Activated CD4-positive, CD25-positive, alpha-beta regulatory T cell treated with anti-CD3 and anti-CD28 coated beads, Interleukin-2, amount 50 U/mL, for 24 hours (primary cell): ENCODE measurements at regions not wholly inside any gene's neighbourhood (a gene's known extent, or its start where the extent isn't known, plus 50 kb on each side); places are given as distances from the start of the nearest gene placed in this dataset.
"Not testable (repeated sequence)": the region's sequence is repeated elsewhere in the genome, so short reads cannot be mapped to it uniquely, and the experiment has no call there.

Source experiments
- ATAC-seq, 2 donors: fragments of 150-1000 bp; cut with Tn5 transposase; one replicate each; pipeline ENCODE4 v1.10.0; 2021; ENCODE audit warnings: mild to moderate bottlenecking in 1 of 2, moderate library complexity in 1 of 2

DNA sequence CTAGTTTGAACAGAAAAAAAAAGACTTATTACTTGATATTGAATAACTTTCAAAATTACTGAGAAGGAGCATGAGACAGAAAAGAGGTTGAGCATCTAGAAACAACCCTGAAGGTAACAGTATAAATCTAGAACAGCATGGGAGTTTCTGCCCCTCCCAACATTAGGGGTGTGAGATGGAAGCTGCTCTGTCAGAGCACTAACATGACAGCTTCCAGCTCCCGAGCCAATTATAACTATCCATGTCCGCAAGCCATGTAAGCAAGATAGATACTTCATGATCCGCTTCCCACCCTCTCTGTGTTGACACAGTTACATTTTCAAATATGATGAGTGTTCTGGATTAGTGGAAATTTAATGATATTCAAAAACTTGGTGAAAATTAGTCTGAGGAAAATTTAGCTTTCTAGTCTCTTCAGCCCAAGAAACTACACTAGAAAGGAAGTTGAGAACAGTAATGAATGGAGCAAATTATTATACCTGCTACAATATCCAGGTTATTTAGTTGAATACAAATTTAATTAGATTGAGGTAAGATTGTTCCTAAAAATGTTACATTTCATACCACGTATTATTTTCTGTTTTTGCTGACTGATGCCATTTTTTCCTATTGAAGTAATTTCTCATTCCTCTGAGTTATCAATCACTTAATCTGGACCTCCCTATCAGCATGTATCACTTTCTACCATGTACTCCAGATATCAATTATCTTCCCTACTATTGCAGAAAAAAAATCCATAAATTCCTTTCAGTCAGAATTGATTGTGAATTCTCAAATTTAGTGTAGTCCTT lies 129.3 kb upstream of the SLIT2 start:
- no peak for ATAC-seq

DNA sequence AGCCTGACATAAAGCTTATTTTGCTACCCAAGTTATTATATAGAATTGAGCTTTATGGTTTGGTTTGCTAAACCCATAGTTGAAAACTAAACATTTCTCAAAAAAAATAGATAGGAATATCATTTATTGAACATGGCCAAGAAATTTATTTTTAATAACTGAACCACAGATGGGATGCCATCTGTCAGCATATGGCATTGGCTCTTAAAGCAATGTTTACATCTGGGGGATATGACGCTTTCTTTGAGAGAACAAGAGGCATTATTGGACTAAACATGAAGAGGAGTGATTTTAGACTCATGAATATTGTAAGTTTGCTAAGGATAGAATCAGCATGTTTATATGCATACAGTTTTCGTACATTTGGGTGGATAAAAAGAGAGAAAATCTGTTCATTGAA lies 132.6 kb upstream of the SLIT2 start:
- no peak for ATAC-seq

GRCh38 chr4:20109391-20109790 lies 142.3 kb upstream of the SLIT2 start:
- ATAC-seq = no peak

- no peak for ATAC-seq
Observed at GRCh38 chr4:20106921-20107320, 144.8 kb upstream of the SLIT2 start.

- no peak for ATAC-seq
Observed at GRCh38 chr4:20101831-20102230, 149.9 kb upstream of the SLIT2 start.

DNA sequence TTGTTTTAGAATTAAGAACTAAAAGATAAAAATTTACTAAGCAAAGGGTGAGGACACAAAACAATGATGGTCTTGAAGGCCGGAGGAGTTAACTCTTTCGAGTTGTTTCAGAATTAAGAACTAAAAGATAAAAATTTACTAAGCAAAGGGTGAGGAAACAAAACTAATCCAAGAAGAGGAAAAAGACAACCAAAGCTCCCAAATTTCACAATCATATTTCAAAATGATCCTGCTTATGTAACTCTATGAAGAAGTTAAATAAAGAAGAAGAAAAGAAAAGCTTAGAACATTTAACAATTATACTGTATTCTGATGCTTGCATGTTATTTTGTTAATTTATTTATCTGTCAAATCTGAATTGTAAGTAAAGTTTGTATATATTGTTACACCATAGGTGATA lies 154.8 kb upstream of the SLIT2 start:
- no peak for ATAC-seq

DNA sequence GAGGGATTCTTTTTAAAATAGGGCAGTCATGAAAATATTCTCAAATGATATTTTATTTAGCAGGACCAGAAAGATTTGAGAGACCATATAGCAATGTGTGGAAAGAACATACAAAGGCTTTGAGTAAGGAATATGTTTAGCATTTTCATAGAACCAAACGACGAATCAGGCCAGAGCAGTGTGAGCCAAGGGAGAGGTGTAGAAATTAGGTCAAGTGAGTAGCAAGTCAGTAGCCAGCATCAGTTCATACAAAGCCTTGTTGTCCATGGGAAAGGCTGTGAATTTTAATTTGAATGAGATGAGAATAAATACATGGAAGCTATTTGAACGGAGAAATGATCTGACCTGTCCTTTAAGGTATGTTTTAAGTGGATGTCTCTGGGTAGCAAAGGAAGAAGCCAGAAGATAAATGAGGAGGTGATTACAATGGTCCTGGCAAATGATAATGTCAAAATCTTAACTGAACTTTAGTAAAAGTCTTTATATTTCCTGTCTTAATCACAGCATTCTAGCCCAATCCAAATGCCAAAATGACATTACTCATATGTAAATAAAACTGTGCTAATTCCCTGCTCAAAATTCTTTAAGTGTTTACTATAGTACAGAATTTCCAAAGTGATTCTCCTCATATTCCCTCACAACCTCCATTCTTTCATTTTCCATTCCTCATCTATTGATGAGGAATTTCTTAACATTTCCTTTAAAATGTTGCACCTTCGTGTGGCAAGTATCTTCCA lies 155.7 kb upstream of the SLIT2 start:
- no peak for ATAC-seq

DNA sequence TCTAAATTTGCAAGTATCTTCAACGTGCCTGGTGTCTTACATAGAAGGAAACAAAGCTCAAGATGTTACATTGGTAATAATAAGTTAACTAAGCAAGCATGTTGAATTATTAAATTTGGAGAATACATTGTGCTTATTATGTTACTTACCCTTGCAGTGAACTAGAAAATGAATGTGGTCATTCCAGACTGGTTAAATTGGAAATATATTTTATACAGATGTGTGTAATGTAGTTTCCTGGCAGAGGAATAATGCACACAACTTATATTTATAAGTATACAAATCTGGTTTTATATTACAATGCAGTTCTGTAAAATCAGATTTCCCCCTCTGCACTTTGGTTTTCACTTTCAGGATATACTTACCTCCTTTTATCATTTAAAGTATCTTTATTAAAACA lies 159.9 kb upstream of the SLIT2 start:
- no peak for ATAC-seq

DNA sequence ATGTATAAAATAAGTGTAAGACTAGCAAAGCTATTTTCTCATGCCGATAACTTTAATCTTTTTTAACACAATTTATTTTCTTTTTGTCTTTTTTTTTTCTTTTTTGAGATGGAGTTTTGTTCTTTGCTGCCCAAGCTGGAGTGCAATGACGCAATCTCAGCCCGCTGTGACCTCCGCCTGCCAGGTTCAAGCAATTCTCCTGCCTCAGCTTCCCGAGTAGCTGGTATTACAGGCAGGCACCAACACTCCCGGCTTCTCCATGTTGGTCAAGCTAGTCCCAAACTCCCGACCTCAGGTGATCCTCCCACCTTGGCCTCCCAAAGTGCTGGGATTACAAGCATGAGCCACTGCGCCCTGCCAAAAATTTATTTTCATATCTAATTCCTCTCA lies 164.2 kb upstream of the SLIT2 start:
- no peak for ATAC-seq

GRCh38 chr4:20086799-20087521 lies 164.7 kb upstream of the SLIT2 start:
- ATAC-seq = no peak

- no peak for ATAC-seq
Observed at GRCh38 chr4:20086067-20086798, 165.5 kb upstream of the SLIT2 start.

DNA sequence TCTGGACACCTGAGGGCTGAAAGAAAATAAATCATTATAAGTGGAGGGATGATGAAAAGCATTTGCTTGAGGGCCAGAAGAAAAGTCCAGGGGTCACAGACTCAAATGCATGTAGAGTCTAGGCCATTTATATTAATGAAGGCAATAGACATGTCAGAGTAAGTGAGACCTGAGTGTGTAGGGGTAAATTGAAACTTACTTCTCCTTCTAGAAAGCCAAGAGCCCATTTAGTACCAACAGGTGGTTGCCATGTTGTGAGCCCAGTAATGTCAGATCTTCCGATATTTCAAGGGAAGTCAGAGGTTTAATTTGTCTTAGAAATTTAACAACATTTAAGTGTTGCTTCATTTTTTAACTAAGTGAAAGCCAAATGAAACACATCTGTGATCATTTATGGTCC lies 166.1 kb upstream of the SLIT2 start:
- ATAC-seq = no peak

DNA sequence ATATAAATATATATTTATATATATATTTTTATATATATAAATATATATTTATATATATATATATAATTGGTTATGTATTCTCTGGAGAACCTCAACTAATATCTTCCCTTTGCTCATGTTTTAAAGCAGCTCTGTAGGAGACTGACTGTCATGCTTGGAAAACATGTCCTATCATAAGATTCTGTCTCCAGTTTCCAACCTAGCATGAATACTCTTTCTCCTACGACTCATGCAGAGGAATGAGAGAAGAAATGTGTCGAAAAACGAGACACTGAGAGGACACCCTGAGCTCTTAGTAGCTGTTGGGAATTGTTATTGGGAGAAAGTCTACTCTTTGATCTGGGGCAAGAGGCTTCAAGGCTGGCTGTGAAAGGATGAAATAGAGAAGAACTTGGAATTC lies 166.5 kb upstream of the SLIT2 start:
- no peak for ATAC-seq

- ATAC-seq = no peak
Observed at GRCh38 chr4:20084488-20084887, 167.2 kb upstream of the SLIT2 start.

DNA sequence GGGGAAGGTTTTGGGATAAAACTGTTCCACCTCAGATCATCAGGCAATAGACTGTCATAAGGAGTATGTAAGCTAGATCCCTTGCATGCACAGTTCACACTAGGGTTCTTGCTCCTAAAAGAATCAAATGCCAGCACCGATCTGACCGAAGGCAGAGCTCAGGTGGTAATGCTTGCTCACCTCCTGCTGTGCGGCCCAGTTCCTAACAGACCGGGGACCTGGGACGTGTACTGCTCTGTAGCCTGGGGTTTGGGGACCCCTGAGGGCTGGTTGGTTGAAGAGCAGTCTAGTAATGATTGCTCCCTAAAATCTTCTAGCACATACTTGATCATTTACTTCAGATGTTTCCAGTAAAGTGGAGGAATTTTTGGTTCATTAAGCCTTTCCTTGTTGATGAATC lies 173.1 kb upstream of the SLIT2 start:
- ATAC-seq = no peak

GRCh38 chr4:20075248-20075871 lies 176.3 kb upstream of the SLIT2 start:
- no peak for ATAC-seq

GRCh38 chr4:20074450-20074849 lies 177.3 kb upstream of the SLIT2 start:
- no peak for ATAC-seq

- ATAC-seq = no peak
Observed at GRCh38 chr4:20065952-20066351, 185.8 kb upstream of the SLIT2 start.

DNA sequence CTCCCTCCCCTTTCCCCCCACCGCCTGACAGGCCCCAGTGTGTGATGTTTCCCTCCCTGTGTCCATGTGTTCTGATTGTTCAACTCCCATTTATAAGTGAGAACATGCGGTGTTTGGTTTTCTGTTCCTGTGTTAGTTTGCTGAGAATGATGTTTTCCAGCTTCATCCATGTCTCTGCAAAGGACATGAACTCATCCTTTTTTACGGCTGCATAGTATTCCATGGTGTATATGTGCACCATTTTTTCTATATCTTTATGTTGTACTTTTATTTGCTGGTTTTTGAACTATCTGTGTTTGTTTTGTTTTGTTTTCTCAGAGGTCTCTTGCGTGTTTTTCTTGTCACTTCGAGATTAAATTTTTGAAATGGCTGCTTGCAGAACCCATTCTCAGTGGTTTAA lies 188.8 kb upstream of the SLIT2 start:
- not testable (repeated sequence) for ATAC-seq

DNA sequence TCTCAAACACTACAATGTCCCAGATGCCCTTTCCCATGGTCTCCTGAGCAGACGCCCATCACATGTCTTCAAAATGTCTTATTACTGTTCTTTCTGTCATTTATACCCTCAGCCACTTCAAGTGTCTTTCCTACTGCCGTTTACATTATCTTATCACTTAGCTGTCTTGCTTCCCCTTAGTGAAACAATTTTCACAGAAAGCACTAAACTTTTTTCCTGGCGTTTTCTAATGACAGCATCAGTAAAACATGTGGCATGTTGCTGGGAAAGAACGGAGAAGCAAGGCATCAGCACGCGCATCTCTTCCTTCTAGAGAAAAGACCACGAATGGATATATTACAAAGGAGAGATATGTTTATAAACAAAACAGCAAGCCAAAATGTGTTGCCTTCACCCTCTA lies 189.7 kb upstream of the SLIT2 start:
- ATAC-seq = no peak

DNA sequence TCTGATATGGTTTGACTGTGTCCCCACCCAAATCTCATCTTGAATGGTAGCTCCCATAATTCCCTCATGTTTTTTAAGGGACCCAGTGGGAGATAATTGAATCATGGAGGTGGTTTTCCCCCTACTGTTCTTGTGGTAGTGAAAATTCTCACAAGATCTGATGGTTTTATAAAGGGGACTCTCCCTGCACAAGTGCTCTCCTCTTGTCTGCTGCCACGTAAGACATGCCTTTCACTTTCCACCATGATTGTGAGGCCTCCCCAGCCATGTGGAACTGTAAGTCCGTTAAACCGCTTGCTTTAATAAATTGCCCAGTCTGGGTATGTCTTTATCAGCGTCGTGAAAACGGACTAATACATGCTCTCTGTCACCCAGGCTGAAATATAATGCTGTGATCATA lies 200.9 kb upstream of the SLIT2 start:
- ATAC-seq = no peak

- no peak for ATAC-seq
Observed at GRCh38 chr4:20049889-20050288, 201.8 kb upstream of the SLIT2 start.
